ENCODE measurements at regions not wholly inside any gene's neighbourhood (a gene's known extent, or its start where the extent isn't known, plus 50 kb on each side); places are given as distances from the start of the nearest gene placed in this dataset.

GRCh38 chr13:109859216-109859835 lies 72.9 kb upstream of the IRS2 start:
- no peaks in the 10 kb centered on the region for H3K9me3 Mint-ChIP-seq (ENCODE audit: unreplicated experiment)
- H3K27me3 Mint-ChIP-seq (ENCODE audit: insufficient read depth, unreplicated experiment) = no peaks in the 10 kb centered on the region
- no peak overlapping the region for H3K27ac Mint-ChIP-seq (ENCODE audit: low read depth, unreplicated experiment)
- no peak for DNase-seq (ENCODE audit: unreplicated experiment)
- no TSS peak for BruUV-seq (replicated peaks)
- H3K4me3 Mint-ChIP-seq (ENCODE audit: unreplicated experiment) = no peak overlapping the region
- ChIA-PET CTCF (interaction anchor here (2.5 kb wide), 1 partner anchor 11 kb away, joined by 5 read pairs; no protein-coding TSS in a partner anchor), POLR2A (no interaction called here)
- H3K36me3 Mint-ChIP-seq (ENCODE audit: insufficient read depth, unreplicated experiment) = no peaks in the 10 kb centered on the region
- intact Hi-C loops (cut with micrococcal nuclease) = no loop called here
- no peak for TF ChIP-seq CTCF (IDR thresholded peaks at IDR 0.05; ENCODE audit: unreplicated experiment)
- peaks cover 11% of the 10 kb centered on the region for H3K4me1 Mint-ChIP-seq (ENCODE audit: insufficient read depth, unreplicated experiment)

GRCh38 chr13:109858319-109858718 lies 71.9 kb upstream of the IRS2 start:
- no peak overlapping the region for H3K4me3 Mint-ChIP-seq (ENCODE audit: unreplicated experiment)
- no TSS peak for BruUV-seq (replicated peaks)
- no peak overlapping the region for H3K27ac Mint-ChIP-seq (ENCODE audit: low read depth, unreplicated experiment)
- ChIA-PET POLR2A (interaction anchor here (1.1 to 1.4 kb wide), 2 partner anchors 13 to 42 kb away, joined by 4 to 6 read pairs; no protein-coding TSS in a partner anchor), CTCF (interaction anchor here (0.7 to 0.8 kb wide), 2 partner anchors 25 to 96 kb away, joined by 3 read pairs; no protein-coding TSS in a partner anchor)
- no peak for TF ChIP-seq CTCF (IDR thresholded peaks at IDR 0.05; ENCODE audit: unreplicated experiment)
- H3K4me1 Mint-ChIP-seq (ENCODE audit: insufficient read depth, unreplicated experiment) = peaks cover 11% of the 10 kb centered on the region
- no peaks in the 10 kb centered on the region for H3K9me3 Mint-ChIP-seq (ENCODE audit: unreplicated experiment)
- peak; percentile 21 for DNase-seq (ENCODE audit: unreplicated experiment)
- no peaks in the 10 kb centered on the region for H3K36me3 Mint-ChIP-seq (ENCODE audit: insufficient read depth, unreplicated experiment)
- H3K27me3 Mint-ChIP-seq (ENCODE audit: insufficient read depth, unreplicated experiment) = no peaks in the 10 kb centered on the region
- intact Hi-C loops (cut with micrococcal nuclease) = no loop called here

GRCh38 chr13:109857803-109858202 lies 71.4 kb upstream of the IRS2 start:
- no peak for TF ChIP-seq CTCF (IDR thresholded peaks at IDR 0.05; ENCODE audit: unreplicated experiment)
- intact Hi-C loops (cut with micrococcal nuclease) = no loop called here
- Mint-ChIP-seq H3K27ac (ENCODE audit: low read depth, unreplicated experiment) (no peak overlapping the region), H3K4me3 (ENCODE audit: unreplicated experiment) (no peak overlapping the region), H3K4me1 (ENCODE audit: insufficient read depth, unreplicated experiment) (peaks cover 9% of the 10 kb centered on the region), H3K36me3 (ENCODE audit: insufficient read depth, unreplicated experiment) (no peaks in the 10 kb centered on the region), H3K27me3 (ENCODE audit: insufficient read depth, unreplicated experiment) (no peaks in the 10 kb centered on the region), H3K9me3 (ENCODE audit: unreplicated experiment) (no peaks in the 10 kb centered on the region)
- CTCF ChIA-PET = interaction anchor here (0.7 to 0.8 kb wide), 2 partner anchors 26 to 96 kb away, joined by 3 read pairs; no protein-coding TSS in a partner anchor
- BruUV-seq (replicated peaks) = no TSS peak
- no peak for DNase-seq (ENCODE audit: unreplicated experiment)
- POLR2A ChIA-PET = interaction anchor here (1.1 to 1.4 kb wide), 2 partner anchors 13 to 42 kb away, joined by 4 to 6 read pairs; no protein-coding TSS in a partner anchor

GRCh38 chr13:109857325-109857724 lies 70.9 kb upstream of the IRS2 start:
- ChIA-PET CTCF (interaction anchor here (0.8 kb wide), 1 partner anchor 97 kb away, joined by 3 read pairs; no protein-coding TSS in a partner anchor), POLR2A (interaction anchor here (1.1 to 1.4 kb wide), 2 partner anchors 14 to 41 kb away, joined by 4 to 6 read pairs; no protein-coding TSS in a partner anchor)
- no peak for DNase-seq (ENCODE audit: unreplicated experiment)
- no TSS peak for BruUV-seq (replicated peaks)
- intact Hi-C loops (cut with micrococcal nuclease) = no loop called here
- H3K4me1 Mint-ChIP-seq (ENCODE audit: insufficient read depth, unreplicated experiment) = peaks cover 5% of the 10 kb centered on the region
- H3K4me3 Mint-ChIP-seq (ENCODE audit: unreplicated experiment) = no peak overlapping the region
- no peak overlapping the region for H3K27ac Mint-ChIP-seq (ENCODE audit: low read depth, unreplicated experiment)
- no peaks in the 10 kb centered on the region for H3K27me3 Mint-ChIP-seq (ENCODE audit: insufficient read depth, unreplicated experiment)
- H3K36me3 Mint-ChIP-seq (ENCODE audit: insufficient read depth, unreplicated experiment) = no peaks in the 10 kb centered on the region
- no peak for TF ChIP-seq CTCF (IDR thresholded peaks at IDR 0.05; ENCODE audit: unreplicated experiment)
- H3K9me3 Mint-ChIP-seq (ENCODE audit: unreplicated experiment) = no peaks in the 10 kb centered on the region

Measured in MCF 10A (cell line).